ENCODE measurements at regions not wholly inside any gene's neighbourhood (a gene's known extent, or its start where the extent isn't known, plus 50 kb on each side); places are given as distances from the start of the nearest gene placed in this dataset.

DNA sequence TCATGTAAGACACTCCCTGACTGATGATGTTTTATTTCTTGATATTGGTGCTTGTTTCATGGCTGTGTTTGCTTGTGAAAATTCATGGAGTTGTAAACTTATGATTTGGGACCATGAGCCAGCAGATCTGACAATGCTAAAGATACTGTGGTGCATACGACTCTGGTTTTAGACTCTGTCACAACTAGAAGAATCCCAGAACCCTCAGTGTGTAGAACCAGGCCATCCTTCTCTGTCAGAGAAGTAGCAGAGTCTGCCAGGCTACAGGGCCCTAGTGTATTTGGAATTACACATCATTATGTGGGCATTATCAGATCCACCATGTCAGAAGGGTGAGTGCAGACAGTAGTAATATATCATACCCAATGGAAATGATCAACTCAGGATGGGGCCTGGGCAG is 209.8 kb upstream of the POU2AF2 start:
- no peak for DNase-seq (ENCODE audit: low read depth, low spot score)
- H3K4me3 ChIP-seq: no peak overlapping the region
- no peak for TF ChIP-seq POLR2AphosphoS5 (IDR thresholded peaks at IDR 0.05; ENCODE audit: borderline replicate concordance, low read depth, low read length)
- no peak for TF ChIP-seq FOXP2 (optimal IDR thresholded peaks at IDR 0.05; ENCODE audit: control extremely low read depth, extremely low read length, insufficient read depth)
- no peak for TF ChIP-seq EZH2 (IDR thresholded peaks at IDR 0.05)
- no peak overlapping the region for H3K27ac ChIP-seq
- no peak overlapping the region for H3K9ac ChIP-seq (ENCODE audit: insufficient read length)
- no peaks in the 10 kb centered on the region for H3K9me3 ChIP-seq (ENCODE audit: low read depth, low read length)
- no peaks in the 10 kb centered on the region for H3K36me3 ChIP-seq (ENCODE audit: insufficient read depth, low read length)

DNA sequence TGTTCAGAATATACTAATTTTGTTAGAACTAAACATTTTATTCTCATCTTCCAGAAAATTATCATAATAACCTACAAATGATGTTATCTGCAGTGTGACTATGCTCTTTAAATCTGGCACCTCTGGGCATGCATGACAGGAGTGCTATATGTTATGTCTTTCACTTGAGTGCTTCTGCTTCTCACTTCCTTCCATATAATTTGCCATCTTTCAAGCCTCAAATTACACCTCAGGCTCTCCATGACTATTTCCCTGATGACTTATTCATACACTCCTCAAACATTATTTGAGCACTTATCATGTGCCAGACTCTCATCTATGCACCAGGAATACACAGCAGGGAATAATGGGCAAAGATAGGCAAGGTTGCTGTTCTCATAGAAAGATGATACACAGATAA is 219.3 kb upstream of the POU2AF2 start:
- Histone ChIP-seq H3K27ac (no peak overlapping the region), H3K9ac (ENCODE audit: insufficient read length) (no peak overlapping the region), H3K36me3 (ENCODE audit: insufficient read depth, low read length) (no peaks in the 10 kb centered on the region), H3K4me3 (no peak overlapping the region), H3K9me3 (ENCODE audit: low read depth, low read length) (no peaks in the 10 kb centered on the region)
- DNase-seq (ENCODE audit: low read depth, low spot score): no peak
- TF ChIP-seq FOXP2 (optimal IDR thresholded peaks at IDR 0.05; ENCODE audit: control extremely low read depth, extremely low read length, insufficient read depth) (no peak), POLR2AphosphoS5 (IDR thresholded peaks at IDR 0.05; ENCODE audit: borderline replicate concordance, low read depth, low read length) (no peak), EZH2 (IDR thresholded peaks at IDR 0.05) (no peak)

DNA sequence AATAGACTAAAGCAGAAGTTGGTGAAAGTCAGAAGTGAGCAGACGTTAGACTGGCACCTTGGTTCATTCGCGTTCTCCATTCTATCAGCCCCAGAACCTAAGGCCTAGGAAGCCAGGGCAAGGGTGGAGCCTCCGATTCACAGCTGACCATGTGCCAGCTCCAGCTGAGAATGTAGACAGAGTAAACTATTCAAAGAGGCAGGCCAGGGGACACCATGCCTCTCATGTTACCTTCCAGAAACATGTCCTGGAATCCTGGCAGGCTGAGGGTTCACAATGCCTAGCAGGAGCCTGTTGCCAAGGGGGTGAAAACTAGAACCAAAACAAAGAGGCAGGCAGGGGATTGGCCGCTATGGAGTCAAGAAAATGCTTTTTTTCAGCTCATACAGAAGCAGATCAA is 224.4 kb upstream of the POU2AF2 start:
- Histone ChIP-seq H3K4me3 (no peak overlapping the region), H3K36me3 (ENCODE audit: insufficient read depth, low read length) (no peaks in the 10 kb centered on the region), H3K27ac (no peak overlapping the region), H3K9ac (ENCODE audit: insufficient read length) (no peak overlapping the region), H3K9me3 (ENCODE audit: low read depth, low read length) (no peaks in the 10 kb centered on the region)
- TF ChIP-seq POLR2AphosphoS5 (IDR thresholded peaks at IDR 0.05; ENCODE audit: borderline replicate concordance, low read depth, low read length): no peak
- no peak for TF ChIP-seq EZH2 (IDR thresholded peaks at IDR 0.05)
- no peak for TF ChIP-seq FOXP2 (optimal IDR thresholded peaks at IDR 0.05; ENCODE audit: control extremely low read depth, extremely low read length, insufficient read depth)
- DNase-seq (ENCODE audit: low read depth, low spot score): no peak

DNA sequence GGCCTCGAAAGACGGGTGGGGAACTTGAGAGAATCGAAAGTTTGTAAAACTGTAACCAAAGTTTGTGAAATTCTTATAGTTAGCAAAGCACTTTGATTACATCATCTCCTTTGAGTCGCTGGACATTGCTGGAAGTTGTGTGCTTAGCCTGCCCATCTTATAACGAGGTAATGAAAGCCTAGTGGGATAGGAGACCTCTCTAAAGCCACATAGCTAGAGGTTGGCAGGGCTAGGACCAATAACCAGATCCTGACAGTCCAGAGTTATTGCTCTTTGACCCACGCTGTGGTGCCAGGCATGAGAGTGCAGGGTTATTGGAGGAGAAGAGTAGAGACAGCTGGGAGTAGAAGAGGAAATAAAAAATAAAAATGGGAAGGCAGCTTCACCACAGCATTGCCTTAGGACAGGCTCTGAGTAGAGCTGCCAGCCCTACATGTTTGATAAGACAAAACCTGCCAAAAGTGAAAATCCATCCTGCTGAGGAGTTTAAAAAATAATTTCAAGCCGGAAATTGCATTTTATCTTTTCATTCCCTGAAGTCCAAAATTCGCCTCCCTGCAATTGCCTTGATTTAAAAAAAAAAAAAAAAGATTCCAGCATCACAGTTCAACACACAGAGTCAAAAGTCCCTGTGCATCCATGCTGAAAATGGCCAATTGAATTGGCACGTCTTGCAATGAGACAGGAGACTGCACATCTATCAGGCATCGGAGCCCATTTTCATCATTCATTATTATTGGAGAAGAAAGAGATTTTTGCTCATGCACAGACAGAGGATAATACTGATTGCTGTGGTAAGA is 225.5 kb upstream of the POU2AF2 start:
- peak; percentile 82 for DNase-seq (ENCODE audit: low read depth, low spot score)
- Histone ChIP-seq H3K9me3 (ENCODE audit: low read depth, low read length) (no peaks in the 10 kb centered on the region), H3K9ac (ENCODE audit: insufficient read length) (no peak overlapping the region), H3K27ac (peak overlapping the region; percentile 55), H3K36me3 (ENCODE audit: insufficient read depth, low read length) (no peaks in the 10 kb centered on the region), H3K4me3 (peak overlapping the region; percentile 64)
- peak; percentile 23; the same call in 1 of the 2 replicates for TF ChIP-seq POLR2AphosphoS5 (IDR thresholded peaks at IDR 0.05; ENCODE audit: borderline replicate concordance, low read depth, low read length)
- TF ChIP-seq FOXP2 (optimal IDR thresholded peaks at IDR 0.05; ENCODE audit: control extremely low read depth, extremely low read length, insufficient read depth): no peak

DNA sequence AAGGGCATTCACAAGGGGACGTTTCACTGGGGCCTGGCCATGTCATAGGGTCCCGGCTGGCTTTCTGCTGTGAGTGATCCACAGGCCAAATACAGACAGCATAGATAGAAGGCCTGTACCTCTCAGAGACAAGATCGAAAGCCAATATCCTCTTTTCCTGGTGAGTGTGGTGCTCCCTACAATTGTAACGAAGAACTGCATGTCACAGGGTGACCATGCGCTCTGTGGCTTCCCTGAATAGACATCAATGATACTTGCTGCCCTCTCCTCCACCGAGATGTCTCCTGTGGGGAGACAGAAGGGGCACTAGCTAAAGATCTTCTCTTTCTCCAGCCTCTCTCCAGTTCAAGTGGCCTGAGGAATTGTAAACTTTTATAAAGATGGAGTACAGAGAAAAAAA is 226.1 kb upstream of the POU2AF2 start:
- Histone ChIP-seq H3K36me3 (ENCODE audit: insufficient read depth, low read length) (no peaks in the 10 kb centered on the region), H3K4me3 (peak overlapping the region; percentile 64), H3K9ac (ENCODE audit: insufficient read length) (no peak overlapping the region), H3K27ac (peak overlapping the region; percentile 55; the same call in 1 of the 2 replicates), H3K9me3 (ENCODE audit: low read depth, low read length) (no peaks in the 10 kb centered on the region)
- DNase-seq (ENCODE audit: low read depth, low spot score): no peak
- TF ChIP-seq POLR2AphosphoS5 (IDR thresholded peaks at IDR 0.05; ENCODE audit: borderline replicate concordance, low read depth, low read length) (no peak), FOXP2 (optimal IDR thresholded peaks at IDR 0.05; ENCODE audit: control extremely low read depth, extremely low read length, insufficient read depth) (no peak), EZH2 (IDR thresholded peaks at IDR 0.05) (no peak)

DNA sequence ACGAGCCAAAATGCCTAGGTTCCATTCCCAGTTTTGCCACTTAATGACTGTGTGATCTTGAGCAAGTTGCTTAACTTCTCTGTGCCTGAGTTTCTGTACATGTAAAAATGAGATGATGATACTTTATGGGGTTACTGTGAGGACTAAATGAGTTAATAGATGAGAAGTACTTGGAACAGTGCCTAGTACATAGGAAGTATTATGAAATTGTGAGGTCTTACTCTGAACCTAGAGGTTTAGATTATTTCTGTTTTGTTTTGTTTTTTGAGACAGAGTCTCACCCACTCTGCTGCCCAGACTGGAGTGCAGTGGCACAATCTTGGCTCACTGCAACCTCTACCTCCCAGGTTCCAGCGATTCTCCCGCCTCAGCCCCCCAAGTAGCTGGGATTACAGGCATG is 227.0 kb upstream of the POU2AF2 start:
- TF ChIP-seq FOXP2 (optimal IDR thresholded peaks at IDR 0.05; ENCODE audit: control extremely low read depth, extremely low read length, insufficient read depth) (no peak), POLR2AphosphoS5 (IDR thresholded peaks at IDR 0.05; ENCODE audit: borderline replicate concordance, low read depth, low read length) (no peak), EZH2 (IDR thresholded peaks at IDR 0.05) (no peak)
- Histone ChIP-seq H3K27ac (no peak overlapping the region), H3K36me3 (ENCODE audit: insufficient read depth, low read length) (no peaks in the 10 kb centered on the region), H3K9me3 (ENCODE audit: low read depth, low read length) (no peaks in the 10 kb centered on the region), H3K4me3 (no peak overlapping the region), H3K9ac (ENCODE audit: insufficient read length) (no peak overlapping the region)
- DNase-seq (ENCODE audit: low read depth, low spot score): no peak

DNA sequence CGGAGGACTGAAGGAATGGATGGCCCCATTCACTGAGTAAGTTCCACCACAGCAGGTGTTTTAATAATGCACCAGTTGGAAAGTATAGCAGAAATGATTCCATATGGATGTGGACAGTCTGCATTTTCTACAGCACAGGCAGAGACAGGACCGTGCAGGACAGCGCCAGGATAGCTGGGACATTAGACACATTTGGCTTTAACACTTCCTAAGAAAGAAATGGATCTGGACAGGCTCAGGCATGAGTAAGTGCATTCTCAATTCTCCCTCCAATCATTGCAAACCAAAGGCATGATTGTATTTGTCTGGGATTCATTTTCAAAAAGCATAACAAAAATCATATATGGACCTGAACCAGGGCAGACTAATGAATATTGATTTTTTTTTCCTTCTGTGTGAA is 233.0 kb upstream of the POU2AF2 start:
- Histone ChIP-seq H3K9me3 (ENCODE audit: low read depth, low read length) (no peaks in the 10 kb centered on the region), H3K9ac (ENCODE audit: insufficient read length) (no peak overlapping the region)
- TF ChIP-seq EZH2 (IDR thresholded peaks at IDR 0.05) (no peak), POLR2AphosphoS5 (IDR thresholded peaks at IDR 0.05; ENCODE audit: borderline replicate concordance, low read depth, low read length) (no peak), FOXP2 (optimal IDR thresholded peaks at IDR 0.05; ENCODE audit: control extremely low read depth, extremely low read length, insufficient read depth) (no peak)

DNA sequence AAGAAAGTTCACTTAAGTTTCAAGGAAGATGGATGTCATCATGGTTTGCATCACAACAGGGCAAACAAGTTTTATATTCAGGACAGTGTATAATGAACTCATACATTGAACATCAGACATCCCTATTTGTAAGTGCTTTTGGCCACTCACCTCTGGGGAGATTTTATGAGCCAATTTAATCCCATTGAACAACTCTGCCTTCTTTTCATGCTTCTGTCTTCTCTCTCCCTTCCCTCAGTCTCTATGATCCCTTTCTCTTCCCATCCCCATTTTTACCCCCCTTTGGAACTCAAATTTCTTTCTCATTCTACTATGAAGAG is 234.3 kb upstream of the POU2AF2 start:
- Histone ChIP-seq H3K9me3 (ENCODE audit: low read depth, low read length) (no peaks in the 10 kb centered on the region), H3K4me3 (no peak overlapping the region), H3K9ac (ENCODE audit: insufficient read length) (no peak overlapping the region), H3K36me3 (ENCODE audit: insufficient read depth, low read length) (no peaks in the 10 kb centered on the region), H3K27ac (no peak overlapping the region)
- TF ChIP-seq EZH2 (IDR thresholded peaks at IDR 0.05): no peak
- TF ChIP-seq POLR2AphosphoS5 (IDR thresholded peaks at IDR 0.05; ENCODE audit: borderline replicate concordance, low read depth, low read length): no peak
- no peak for TF ChIP-seq FOXP2 (optimal IDR thresholded peaks at IDR 0.05; ENCODE audit: control extremely low read depth, extremely low read length, insufficient read depth)
- no peak for DNase-seq (ENCODE audit: low read depth, low spot score)

More for the DNA sequence above, 233.0 kb upstream of the POU2AF2 start:
- Histone ChIP-seq H3K4me3 (no peak overlapping the region), H3K36me3 (ENCODE audit: insufficient read depth, low read length) (no peaks in the 10 kb centered on the region), H3K27ac (no peak overlapping the region)
- DNase-seq (ENCODE audit: low read depth, low spot score): no peak

All from SK-N-MC (cell line).